Astrocyte of the spinal cord (primary cell): ENCODE measurements at regions not wholly inside any gene's neighbourhood (a gene's known extent, or its start where the extent isn't known, plus 50 kb on each side); places are given as distances from the start of the nearest gene placed in this dataset.

Experiments used
- DNase-seq: peaks from one replicate; pipeline ENCODE4 v3.0.0; 2011; ENCODE audit warnings: low read depth, low spot score
- H3K4me3 ChIP-seq: 2 replicates; pipeline ENCODE4 v1.5.1; 2011; ENCODE audit warnings: low read depth, mild to moderate bottlenecking, low read length, moderate library complexity
- CTCF ChIP-seq: IDR thresholded peaks from 2 replicates; pipeline ENCODE4 v1.5.1; 2012; ENCODE audit warnings: low read depth, mild to moderate bottlenecking, low read length, inconsistent platforms
- in situ Hi-C: cut with HindIII; loops from 2 replicates; pipeline ENCODE4 v1.10.0; 2017; ENCODE audit warnings: low sequenced_read_pairs

GRCh38 chr20:22453244-22454080, 130.9 kb downstream of the FOXA2 start:
- no peak overlapping the region for H3K4me3 ChIP-seq
- in situ Hi-C loops = no loop called here
- no peak for DNase-seq
- TF ChIP-seq CTCF = peak; percentile 68

GRCh38 chr20:22452442-22453011, 131.8 kb downstream of the FOXA2 start:
- TF ChIP-seq CTCF = no peak
- in situ Hi-C loops = no loop called here
- DNase-seq = no peak
- H3K4me3 ChIP-seq = no peak overlapping the region

GRCh38 chr20:22450537-22450936, 133.8 kb downstream of the FOXA2 start:
- in situ Hi-C loops = no loop called here
- H3K4me3 ChIP-seq = no peak overlapping the region
- TF ChIP-seq CTCF = no peak
- no peak for DNase-seq

DNA sequence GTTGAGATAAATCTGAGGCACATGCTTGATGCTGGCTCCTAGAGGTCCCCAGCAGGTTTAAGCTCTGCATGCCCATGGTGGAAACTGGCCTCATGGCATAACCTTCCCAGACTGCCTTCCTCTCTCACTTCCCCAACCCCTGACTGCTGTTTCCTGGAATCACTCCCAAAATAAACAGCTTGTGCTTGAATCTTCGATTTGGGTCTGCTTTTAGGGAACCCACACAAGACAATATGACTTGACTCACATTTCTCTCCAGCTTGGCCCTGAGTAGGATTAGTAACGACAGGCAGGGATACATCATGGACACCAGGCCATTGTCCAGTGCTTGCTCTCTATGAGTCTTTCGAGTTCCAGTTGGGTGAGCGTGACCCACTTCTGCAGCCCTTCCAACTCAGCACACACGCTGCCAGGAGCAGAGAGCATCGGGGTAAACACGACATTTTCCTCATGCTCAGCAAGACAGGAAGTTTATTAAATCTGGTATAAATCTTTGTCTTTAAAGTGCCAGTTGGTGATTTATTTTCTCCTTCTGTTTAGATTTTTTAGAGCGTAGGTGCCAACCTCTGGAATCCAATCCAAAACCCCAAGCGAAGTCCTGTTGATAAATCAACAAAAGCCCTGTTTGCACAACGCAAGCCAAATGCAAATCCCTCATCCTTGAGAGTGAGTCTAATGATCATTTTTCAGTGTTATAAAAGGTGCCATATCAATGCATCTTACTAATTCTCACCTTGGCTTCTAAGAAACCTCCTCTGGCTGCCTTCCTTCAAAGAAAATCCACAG, 135.0 kb downstream of the FOXA2 start:
- no peak overlapping the region for H3K4me3 ChIP-seq
- in situ Hi-C loops = no loop called here
- no peak for DNase-seq
- no peak for TF ChIP-seq CTCF

DNA sequence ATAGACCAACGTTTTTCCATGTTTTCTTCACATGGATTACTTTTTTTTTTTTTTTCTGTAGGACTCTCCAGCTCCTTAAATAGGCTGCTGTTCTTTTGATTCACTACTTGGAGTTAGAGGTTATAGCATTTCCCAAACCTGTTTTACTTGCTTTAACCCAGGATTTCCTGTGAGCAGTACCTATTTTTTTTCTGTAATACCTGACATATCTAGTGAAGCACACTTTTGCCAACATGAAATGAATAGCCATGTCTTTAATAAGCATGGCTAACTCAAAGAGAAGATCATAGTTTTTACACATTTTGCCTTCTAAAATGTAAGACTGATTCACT, 137.0 kb downstream of the FOXA2 start:
- no peak for DNase-seq
- in situ Hi-C loops = no loop called here
- H3K4me3 ChIP-seq = no peak overlapping the region
- TF ChIP-seq CTCF = no peak

- no peak overlapping the region for H3K4me3 ChIP-seq
- TF ChIP-seq CTCF = no peak
- in situ Hi-C loops = no loop called here
- DNase-seq = no peak
These were observed 137.5 kb downstream of the FOXA2 start for GRCh38 chr20:22446613-22447446.
